NCI-H187 treated with DMSO at 0.1 percent for 48 hours (cell line): ENCODE measurements at regions not wholly inside any gene's neighbourhood (a gene's known extent, or its start where the extent isn't known, plus 50 kb on each side); places are given as distances from the start of the nearest gene placed in this dataset.
"Not testable (repeated sequence)": the region's sequence is repeated elsewhere in the genome, so short reads cannot be mapped to it uniquely, and the experiment has no call there.

Source experiments
- DNase-seq: peaks from one replicate; lab custom pipeline; 2025; lab: John Stamatoyannopoulos, UW

DNA sequence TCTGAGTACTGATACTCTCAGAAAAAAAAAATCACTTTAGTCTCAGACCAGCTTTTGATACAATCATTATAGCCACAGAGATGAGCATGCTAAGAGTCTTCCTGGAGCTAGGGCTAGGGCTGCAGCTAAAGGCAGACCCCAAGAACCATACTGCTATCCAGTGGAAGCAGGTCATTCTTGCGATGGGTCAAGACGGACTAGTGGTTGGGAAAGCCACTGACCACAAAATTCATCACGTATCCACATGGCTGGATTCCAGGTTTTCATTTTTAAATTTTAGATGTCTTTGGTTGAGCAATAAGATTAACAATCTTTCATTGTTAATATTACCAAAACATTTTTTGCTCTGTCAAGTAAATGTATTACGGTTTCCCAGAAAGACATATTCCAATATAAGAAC is 598.1 kb downstream of the DNAH5 start:
- no peak for DNase-seq

DNA sequence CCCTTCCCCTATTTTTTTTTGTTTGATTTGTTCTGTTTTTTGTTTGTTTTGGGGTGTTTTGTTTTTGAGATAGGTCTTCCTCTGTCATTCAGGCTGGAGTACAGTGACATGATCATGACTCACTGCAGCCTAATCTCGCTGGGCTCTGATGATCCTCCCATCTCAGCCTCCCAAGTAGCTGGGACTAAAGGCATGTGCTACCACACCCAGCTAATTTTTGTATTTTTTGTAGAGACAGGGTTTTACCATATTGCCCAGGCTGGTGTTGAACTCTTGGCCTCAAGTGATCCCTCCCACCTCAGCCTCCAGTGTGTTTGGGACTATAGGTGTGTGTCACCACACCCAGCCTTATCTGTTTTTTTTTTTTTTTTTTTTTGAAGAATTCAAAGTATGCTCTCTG is 605.4 kb downstream of the DNAH5 start:
- DNase-seq: no peak

DNA sequence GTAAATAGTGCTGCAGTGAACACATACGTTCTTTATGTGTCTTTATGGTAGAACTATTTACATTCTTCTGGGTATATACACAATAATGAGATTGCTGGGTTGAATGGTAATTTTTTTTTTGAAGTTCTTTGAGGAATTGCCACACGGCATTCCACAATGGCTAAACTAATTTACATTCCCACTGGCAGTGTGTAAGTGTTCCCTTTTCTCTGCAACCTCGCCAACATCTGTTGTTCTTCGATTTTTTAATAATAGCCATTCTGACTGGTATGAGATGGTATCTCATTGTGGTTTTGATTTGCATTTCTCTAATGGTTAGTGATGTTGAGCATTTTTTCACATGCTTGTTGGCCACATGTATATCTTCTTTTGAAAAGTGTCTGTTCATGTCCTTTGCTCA is 609.5 kb downstream of the DNAH5 start:
- not testable (repeated sequence) for DNase-seq

DNA sequence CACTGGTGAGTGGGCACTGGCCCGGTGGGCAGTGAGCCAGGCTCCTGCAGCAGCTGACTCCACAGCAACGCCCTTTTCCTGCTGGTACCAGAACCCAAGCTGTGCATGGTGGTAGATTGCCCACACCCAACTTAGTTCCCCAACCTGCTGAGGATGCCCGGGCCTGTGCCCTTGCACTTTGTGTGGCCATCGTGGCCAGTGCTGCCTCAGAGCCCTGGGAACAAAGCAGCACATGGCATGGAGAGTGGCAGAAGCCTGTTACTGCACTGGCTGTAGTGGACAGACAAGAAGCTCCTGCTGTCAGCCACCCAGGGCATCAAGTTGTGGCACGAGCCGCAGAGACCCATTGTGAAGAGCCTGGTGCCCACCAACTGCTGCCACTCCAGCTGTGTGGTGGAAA is 612.9 kb downstream of the DNAH5 start:
- no peak for DNase-seq

DNA sequence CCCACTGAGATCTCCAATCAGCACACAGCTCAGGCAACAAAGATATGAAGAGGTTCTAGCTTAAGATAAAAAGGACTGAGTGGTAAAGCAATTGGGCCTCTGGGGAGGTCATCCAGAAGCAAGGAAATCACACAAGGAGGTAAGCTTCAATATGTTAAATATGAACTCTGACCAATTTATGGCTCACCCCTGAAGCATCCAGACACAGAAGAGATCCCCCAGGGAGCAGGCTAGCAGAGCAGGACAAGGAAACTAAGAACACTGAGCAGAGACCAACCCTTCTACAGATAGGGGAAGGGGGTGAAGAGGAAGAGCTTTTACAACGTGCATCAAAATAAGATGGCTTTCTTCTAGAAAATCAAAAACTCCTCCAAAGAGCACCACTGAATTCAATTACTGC is 616.2 kb downstream of the DNAH5 start:
- no peak for DNase-seq

DNA sequence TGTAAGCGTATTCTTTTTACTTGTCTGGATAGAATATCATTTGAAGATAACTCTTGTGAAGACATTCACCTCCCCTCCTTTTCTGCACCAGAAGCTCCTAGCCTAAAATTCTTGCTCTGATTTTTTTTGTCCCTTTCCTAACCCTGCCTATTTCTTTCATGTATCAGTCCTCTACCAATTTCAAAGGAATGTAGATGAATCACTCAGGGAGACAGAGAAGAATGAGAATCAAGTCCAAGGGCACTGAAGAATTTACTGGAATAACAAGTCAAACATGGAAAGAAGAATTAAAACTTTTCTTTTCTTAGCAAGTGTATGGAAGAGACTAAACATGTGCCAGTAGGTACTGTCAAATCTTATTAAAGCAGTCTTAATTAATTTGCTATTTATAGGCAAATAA is 618.7 kb downstream of the DNAH5 start:
- no peak for DNase-seq

DNA sequence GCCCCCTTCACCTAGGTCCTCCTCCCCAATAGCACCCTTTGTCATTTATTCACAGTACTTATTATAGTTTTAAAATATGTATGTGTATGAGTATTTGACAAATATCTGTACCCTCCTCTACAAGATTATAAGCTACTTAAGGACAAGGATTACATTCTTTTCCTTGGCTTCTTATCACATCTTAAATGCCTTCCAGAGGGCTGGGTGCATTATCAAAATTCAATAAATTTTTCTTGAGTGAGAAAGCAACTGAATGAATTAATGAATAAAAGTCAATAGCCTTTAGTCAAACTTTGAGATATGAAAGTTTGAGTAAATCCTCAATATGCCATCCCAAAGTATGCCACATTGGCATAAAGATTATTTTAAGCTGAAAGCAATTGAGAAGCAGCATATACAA is 621.7 kb downstream of the DNAH5 start:
- no peak for DNase-seq

DNA sequence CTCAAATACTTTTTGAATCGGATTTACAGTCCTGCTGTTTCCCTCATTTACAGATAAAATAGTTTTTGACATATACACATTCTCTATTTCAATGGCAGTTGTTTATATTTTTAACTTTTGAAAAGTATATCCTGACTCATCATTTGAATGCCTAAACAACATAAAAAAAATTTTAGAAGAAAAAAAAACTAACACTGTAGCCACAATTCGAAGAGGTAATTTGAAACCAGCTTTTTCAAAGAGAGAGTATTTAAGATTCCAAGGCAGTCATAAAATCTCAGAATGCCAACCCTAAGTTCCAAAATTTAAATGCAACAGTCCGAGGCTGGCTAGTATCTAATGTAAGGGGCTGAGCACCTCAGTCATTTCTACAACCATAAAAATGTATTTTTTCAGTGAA is 626.8 kb downstream of the DNAH5 start:
- DNase-seq: no peak

DNA sequence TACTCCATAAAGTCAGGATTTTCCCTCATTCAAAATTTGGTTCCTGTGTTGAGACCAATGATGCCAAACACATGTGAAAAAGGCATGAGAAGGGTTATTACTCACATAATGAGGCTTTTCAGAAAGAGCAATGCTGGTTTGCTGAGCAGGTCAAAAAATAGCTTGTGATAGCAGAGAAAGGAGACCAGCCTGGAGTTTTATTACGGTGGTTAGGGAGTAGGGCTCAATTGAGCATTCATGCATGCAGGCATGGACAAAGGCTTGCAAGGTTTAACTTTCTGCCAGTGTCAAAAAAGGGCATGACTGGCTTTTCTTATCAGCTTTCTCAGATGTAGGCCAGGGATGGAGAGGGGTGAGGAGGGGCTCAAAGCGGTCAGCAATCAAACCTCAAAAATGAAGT is 628.3 kb downstream of the DNAH5 start:
- DNase-seq: no peak

DNA sequence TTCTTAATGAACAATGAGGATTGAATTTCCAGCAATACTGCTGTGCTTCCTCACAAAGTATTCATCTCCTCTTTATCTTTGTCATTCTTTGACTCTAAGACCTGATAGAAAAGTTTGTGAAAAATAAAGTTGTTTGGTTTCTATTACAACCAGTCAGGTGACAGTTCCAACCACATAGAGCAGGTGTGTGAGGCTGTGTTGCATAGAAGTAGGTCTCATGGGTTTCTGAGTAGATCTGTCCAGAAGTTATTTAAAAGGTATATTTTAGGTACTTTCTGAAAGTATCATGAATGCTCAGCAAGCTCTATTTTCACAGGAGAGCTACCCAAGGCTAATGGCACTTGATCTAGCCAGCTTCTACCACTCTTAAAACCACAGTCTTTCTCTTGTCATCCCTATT is 637.0 kb downstream of the DNAH5 start:
- DNase-seq: no peak

DNA sequence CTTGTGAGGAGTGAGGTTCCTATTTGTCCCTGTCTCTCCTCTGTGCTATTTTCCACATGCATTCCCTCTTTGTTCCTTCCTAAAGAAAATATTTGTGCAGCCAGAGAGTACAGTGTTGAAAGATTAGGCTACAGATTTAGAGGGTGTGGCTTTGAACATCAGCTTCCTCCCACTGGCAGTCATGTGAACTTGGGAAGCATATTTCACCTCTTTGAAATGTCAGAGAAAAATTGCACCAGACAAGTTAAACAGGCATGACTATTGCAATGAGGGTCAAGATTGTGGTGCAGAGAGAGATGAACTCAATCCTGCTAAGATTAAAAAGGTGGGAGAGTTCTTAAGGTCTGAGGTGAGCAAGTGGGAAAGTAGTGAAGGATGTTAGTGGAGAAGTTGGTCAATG is 641.0 kb downstream of the DNAH5 start:
- no peak for DNase-seq

DNA sequence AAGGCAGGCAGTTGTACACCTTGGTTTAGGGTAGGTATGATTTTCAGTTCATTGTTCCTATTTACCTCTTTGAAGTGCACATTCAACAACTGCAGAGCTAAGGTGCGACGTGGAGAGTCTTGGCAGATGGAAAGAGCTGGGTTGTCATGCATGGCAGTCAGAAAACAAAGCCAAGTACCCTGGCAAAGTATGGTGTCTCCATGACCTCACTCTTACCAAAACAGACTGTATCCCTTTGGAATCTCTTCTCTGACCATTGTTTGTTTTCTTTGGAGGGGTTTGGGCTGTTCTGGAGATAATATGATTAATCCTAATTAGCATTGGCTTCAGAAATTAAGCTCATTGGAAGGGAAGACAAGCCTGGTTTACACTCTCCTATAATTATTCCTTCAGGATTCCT is 665.7 kb downstream of the DNAH5 start:
- no peak for DNase-seq

DNA sequence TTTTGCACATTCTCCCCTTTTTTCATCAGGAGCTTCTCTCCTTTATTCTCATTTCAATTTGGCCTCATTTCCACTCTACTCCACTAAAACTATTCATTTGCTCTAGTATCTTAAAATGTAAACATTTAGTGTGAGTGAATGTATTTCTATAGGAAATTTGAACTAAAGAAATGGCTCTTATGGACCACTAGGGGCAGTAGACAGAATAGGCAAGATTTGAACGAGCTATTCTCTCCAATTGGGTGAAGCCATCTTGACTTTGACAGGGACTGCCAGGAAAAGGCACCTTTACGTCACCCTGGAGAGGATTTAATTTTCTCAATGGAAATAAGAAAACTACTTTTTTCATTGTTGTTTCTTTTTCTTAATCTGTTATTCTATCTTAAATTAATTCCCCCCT is 666.3 kb downstream of the DNAH5 start:
- DNase-seq: no peak

DNA sequence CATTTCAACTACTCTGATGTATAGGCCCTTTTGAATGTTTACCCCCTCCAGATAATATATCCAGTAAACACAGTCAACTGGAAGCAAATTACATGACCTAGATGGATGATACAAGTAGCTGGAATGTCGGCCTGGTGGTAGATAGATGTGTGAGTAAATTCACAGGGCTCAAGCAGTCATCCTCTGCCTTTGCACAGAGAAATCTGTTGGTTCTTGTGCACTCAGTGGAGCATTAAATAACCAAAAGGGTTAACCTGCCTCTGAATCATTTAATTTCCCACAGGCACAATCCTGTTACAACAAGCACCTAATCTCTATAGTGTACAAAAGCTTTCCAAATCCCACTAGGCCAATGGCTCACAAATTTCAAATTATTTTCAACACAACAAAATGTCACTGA is 668.3 kb downstream of the DNAH5 start:
- no peak for DNase-seq

DNA sequence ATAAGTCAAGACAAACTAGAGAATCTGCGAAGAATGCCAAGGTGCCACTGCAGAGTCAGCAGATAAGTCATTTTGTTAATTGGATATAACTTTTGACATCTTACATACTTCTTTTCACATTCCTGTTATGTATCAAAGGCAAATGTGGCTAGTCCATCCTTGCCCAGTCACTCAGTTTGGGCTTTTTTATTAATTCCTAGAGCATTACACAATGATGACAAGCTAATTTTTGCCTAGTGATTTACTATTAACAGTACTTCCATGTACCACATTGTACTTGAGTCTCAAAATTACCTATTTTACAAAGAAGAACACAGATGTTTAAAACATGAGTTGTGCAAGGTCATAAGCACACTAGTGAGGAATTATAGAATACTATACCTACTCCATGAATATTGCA is 680.8 kb downstream of the DNAH5 start:
- DNase-seq: no peak

DNA sequence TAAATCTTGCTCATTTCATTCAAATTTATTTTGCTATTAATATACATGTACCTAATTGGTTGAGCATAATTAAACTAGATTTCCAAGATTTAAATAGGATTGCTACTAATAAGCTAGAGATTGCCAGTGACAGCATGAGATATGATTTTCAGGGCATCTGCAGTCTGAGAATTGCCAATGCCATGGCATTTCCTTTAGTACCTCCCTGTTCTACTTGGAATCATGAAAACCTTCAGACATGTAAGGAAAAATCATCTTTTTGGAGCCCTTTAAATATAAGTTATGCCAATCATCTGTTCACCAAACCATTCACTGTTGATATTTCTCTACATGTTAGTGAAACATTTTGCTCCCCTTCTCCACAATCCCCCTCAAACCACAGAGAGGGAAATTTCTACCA is 691.4 kb downstream of the DNAH5 start:
- no peak for DNase-seq

DNA sequence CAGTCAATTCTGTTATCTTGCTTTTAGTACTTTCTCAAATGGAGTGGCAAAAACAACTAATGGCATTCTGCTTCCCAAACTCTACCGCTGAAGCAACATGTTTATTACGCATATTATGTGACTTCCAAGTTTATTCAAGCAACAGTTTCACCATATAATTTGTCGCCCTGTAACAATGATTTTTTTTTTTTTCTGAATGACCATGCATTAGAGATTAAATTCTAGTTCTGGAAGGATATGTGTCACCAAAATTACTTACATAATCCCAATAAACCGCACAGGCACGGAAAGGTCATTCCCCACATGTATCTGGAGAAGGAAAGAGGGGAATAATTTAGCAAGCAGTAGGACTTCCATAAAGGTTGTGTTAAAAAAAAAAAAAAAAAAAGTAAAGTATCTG is 691.8 kb downstream of the DNAH5 start:
- no peak for DNase-seq

DNA sequence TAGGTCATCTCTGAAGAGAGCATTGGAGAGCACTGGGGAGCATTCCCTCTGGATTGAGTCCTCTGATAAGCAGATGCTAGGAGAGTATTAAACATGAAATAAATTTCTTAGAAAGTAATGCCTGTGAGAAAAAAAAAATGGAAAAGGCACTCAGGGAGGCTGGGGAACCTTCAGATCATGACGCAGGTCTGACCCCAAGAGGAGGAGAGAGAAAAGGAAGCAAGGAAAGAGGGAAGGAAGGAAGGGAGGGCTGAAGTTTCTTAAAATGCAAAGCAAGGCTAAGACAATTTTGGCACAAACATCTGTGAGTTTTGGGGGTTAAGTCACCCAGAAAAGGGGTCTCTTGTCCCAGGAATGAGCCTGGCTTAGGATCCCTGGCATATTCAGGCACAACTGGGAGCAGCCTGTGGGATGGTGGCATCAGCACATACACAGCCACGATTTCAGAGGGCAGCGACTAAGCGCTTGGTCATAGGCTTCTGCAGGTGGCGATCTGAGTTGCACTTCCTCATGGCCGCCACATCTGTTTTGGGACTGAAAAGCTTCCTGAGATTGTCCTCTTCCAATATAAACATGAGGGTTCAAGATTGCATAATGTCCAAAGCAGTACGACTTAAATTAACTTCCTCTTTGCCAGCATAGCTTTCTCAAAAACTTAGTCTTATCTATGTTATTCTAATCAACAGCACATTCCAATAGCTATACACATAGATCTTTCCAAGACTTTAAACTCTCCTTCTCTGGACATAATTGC is 692.7 kb downstream of the DNAH5 start:
- DNase-seq: no peak

DNA sequence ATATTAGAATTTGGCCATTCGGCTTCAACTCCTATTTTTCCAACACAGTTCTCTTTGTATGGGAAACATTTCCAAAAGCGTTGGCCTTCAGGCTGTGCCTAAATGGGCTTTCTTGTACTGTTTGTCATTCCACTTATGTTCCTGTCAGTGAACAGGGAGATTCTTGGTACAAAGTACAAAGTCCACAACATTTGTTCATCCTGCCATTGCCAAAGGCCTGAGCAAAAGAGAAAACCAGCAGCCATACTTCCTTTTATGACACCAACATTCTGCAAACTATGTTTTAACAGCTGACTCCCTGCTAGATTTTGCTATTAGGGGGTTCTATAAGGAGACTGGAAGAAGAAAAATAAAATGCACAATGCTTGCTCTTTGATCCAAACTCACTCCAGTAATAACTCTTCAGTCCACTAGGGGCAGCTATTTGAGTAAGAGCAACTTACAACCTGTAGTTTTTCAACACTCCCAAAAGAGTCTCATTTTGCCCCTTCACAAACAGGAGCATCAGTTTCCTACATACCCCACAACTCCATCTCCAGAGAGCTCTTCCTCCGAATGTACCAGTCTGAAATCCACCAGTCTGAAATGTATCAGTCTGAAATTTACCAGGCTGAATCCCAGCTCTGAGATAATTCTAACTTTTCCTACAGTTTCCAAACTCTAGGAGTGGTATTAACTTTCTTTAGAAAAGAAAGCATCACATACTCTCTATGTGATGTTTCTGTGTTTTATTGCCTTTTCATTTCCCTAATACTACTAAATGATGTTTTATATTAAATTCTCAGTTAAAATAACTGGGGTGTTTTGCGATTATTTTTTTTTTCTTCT is 693.8 kb downstream of the DNAH5 start:
- DNase-seq: no peak

DNA sequence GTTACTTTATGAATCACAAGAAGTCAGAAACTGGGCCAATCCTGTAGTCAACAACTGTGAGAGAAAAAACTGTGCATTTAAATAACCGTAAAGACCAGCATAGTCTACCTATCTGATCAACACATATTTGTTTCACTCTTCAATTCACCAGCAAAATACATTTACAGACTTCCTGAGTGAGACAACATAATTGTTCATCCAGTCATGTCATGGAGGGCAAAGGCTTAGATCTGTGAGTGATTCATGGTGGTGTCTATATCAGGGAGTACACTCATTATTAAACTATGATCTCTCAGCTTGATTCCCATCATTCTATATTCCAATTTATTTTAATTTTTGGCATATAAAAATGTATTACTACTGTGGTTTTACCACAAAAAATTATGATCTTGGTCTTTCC is 694.6 kb downstream of the DNAH5 start:
- no peak for DNase-seq

DNA sequence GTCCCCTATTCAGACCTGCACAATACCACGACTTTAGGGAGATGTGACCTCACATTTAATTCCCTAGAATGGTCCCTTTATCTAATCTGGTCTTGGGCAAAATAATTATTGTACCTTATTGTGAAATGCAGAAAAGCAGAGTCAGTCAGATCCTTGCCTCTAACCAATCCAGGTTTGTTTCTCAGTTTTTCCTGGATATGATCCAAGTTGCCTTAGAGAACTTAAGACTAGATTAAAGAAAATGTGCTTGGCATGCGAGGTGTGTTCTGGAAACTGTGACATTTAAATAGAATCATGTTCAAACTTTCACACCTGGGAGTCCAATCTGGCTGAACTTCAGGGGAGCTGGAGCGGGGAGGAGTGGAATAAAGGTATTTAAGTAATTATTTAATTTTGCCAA is 696.2 kb downstream of the DNAH5 start:
- DNase-seq: no peak

DNA sequence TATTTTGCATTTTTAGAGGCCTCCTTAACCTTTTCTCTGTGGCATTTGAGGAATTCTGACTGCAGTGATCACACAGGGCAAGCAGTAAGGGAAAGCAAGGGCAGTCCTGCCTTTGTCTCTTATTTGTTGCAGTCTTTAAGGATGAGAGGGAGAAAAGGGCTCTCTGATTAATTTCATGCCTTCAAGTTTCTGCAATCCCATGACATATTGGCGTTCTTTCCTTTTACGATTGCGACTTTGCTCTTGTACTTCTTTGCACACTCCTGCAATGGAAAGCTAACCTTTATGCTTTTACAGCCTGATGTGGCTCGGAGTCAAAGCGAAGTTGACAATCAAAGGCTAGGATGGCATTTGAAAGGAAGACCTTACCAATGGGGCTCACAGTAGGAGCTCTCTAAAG is 698.4 kb downstream of the DNAH5 start:
- DNase-seq: no peak

DNA sequence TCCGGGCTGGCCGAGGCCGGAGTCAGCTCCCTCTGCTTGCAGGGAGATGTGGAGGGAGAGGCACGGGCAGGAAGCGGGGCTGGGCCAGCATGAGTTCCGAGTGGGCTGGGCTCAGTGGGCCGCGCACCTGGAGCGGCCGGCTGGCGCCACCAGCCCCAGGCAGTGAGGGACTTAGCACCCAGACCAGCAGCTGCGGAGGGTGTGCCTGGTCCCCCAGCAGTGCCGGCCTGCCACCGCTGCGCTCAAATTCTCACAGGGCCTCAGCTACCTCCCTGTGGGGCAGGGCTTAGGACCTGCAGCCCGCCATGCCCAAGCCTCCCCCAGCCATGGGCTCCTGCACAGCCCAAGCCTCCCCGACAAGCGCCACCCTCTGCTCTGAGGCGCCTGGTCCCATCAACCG is 700.3 kb downstream of the DNAH5 start:
- no peak for DNase-seq

DNA sequence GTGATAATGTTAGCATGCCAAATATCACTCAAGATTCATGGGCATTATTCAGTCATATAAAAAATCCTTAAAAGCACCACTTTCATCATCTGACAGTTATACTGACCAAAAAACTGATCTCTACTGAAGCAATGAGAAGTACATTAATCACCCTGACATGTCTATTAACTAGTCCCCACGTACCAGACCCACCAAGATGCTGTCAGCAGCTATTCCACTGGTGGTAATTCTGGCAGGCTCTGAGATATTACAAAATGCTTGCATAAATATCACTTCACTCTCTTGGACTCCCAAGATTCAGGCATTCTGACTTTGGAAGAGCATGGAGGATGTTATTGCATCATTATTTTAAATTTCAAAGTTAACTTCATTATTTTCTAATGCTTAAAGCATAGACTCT is 717.0 kb downstream of the DNAH5 start:
- DNase-seq: no peak
